K562 (cell line): ENCODE measurements at regions not wholly inside any gene's neighbourhood (a gene's known extent, or its start where the extent isn't known, plus 50 kb on each side); places are given as distances from the start of the nearest gene placed in this dataset.
A peak's percentile ranks its signal among the peaks of the same experiment; 100 is the strongest.

Experiments used
- ATAC-seq: fragments of 200-7000 bp; cut with Tn5 transposase; 3 replicates; pipeline ENCODE4 v1.9.1; 2020; ENCODE audit warnings: moderate library complexity
- BruUV-seq: library from RNA; stranded (reverse); fragments of 400-500 nt; replicated peaks from 2 replicates; lab custom pipeline; 2021; lab: Mats Ljungman, UMichigan
- CTCF ChIA-PET: fragments of 300-600 bp; formaldehyde crosslinking; extraction: SDS; loops from one replicate; lab custom pipeline; 2021; ENCODE audit warnings: low intra/inter-chr PET ratio; lab: Yijun Ruan, JAX
- POLR2A ChIA-PET: fragments of 300-600, 350-650 bp; sonication (Branson Sonifier 250); formaldehyde crosslinking; extraction: SDS; loops from one replicate; lab custom pipeline; 2021; ENCODE audit warnings: antibody characterized with exemption, inconsistent platforms; lab: Yijun Ruan, JAX
- DNase-seq, 4 experiments: peaks; one replicate each; pipeline versions ENCODE4 v3.0.0 to v3.0.0-alpha.2; 2011 to 2018; ENCODE audit warnings: low spot score in 3 of 4, mixed read lengths in 3 of 4; ENCODE audit errors: extremely low read depth in 1 of 4
- FAIRE-seq: peaks from 2 replicates; lab custom pipeline; 2011; peaks lifted over from hg19 to GRCh38; lab: Jason Lieb, UNC
- H2AFZ ChIP-seq: 2 replicates; pipeline ENCODE4 v1.6.0; 2011; ENCODE audit warnings: low read depth, low read length, control low read depth, inconsistent platforms
- H3K27ac ChIP-seq: fragments of 200-600 bp; 3 replicates; pipeline ENCODE4 v1.8.0; 2011; ENCODE audit warnings: low read depth, mild to moderate bottlenecking, control low read depth, inconsistent platforms, low read length, moderate library complexity, mixed read lengths; ENCODE audit errors: extremely low read depth
- H3K27me3 ChIP-seq, 2 experiments: fragments of 300-600 bp in 1 of 2; 2 replicates in 1 of 2; 3 replicates in 1 of 2; pipeline versions ENCODE4 v1.6.0 to v1.8.0; 2011; ENCODE audit warnings: inconsistent platforms in 2 of 2, low read length in 2 of 2, mild to moderate bottlenecking in 1 of 2, mixed read lengths in 1 of 2, moderate library complexity in 1 of 2; ENCODE audit not compliant: control insufficient read depth in 2 of 2, insufficient read depth in 2 of 2
- H3K36me3 ChIP-seq: fragments of 300-600 bp; 3 replicates; pipeline ENCODE4 v1.8.0; 2011; ENCODE audit warnings: mild to moderate bottlenecking, low read length, inconsistent platforms; ENCODE audit not compliant: control insufficient read depth, insufficient read depth
- H3K4me1 ChIP-seq, 2 experiments: fragments of 200-600 bp in 1 of 2; replicated peaks in 1 of 2; 2 replicates in 1 of 2; 3 replicates in 1 of 2; pipeline versions ENCODE4 v1.5.1 to v1.8.0; 2011; ENCODE audit warnings: inconsistent platforms in 2 of 2, low read length in 2 of 2, mild to moderate bottlenecking in 1 of 2, mixed read lengths in 1 of 2, moderate library complexity in 1 of 2; ENCODE audit not compliant: control insufficient read depth in 2 of 2, insufficient read depth in 2 of 2
- H3K4me2 ChIP-seq: 2 replicates; pipeline ENCODE4 v1.6.1; 2011; ENCODE audit warnings: low read length, control low read depth, inconsistent platforms, mixed read lengths; ENCODE audit not compliant: insufficient read depth
- H3K4me3 ChIP-seq: fragments of 200-600 bp; sonication (generic), shearing (Covaris generic); 2 replicates; pipeline ENCODE4 v1.5.1; 2016; ENCODE audit warnings: control low read depth, inconsistent platforms
- H3K79me2 ChIP-seq: fragments of 200-600 bp; 3 replicates; pipeline ENCODE4 v1.8.0; 2011; ENCODE audit warnings: low read length, inconsistent platforms; ENCODE audit not compliant: control insufficient read depth, insufficient read depth
- H3K9ac ChIP-seq, 2 experiments: 2 replicates each; pipeline versions ENCODE4 v1.6.0 to v1.6.1; 2011; ENCODE audit warnings: low read depth in 2 of 2, low read length in 2 of 2, control low read depth in 1 of 2, inconsistent platforms in 1 of 2, mild to moderate bottlenecking in 1 of 2, mixed read lengths in 1 of 2; ENCODE audit not compliant: insufficient read depth in 1 of 2
- H3K9me1 ChIP-seq: one replicate; pipeline ENCODE4 v1.6.0; 2011; ENCODE audit warnings: inconsistent platforms, mild to moderate bottlenecking, low read length, moderate library complexity; ENCODE audit not compliant: control insufficient read depth, insufficient read depth
- H3K9me3 ChIP-seq: replicated peaks from 2 replicates; pipeline ENCODE4 v1.5.1; 2011; ENCODE audit warnings: low read depth, low read length, inconsistent platforms; ENCODE audit not compliant: control insufficient read depth, insufficient read depth
- H4K20me1 ChIP-seq: replicated peaks from 2 replicates; pipeline ENCODE4 v1.6.1; 2011; ENCODE audit warnings: low read length, inconsistent platforms, mixed read lengths; ENCODE audit not compliant: control insufficient read depth, insufficient read depth
- ESRRA ChIP-seq: fragments of 450-650 bp; IDR thresholded peaks from 2 replicates; pipeline ENCODE4 v1.6.1; 2014; ENCODE audit warnings: low read depth, mild to moderate bottlenecking, moderate library complexity, borderline replicate concordance
- POLR2AphosphoS5 ChIP-seq: IDR thresholded peaks from 2 replicates; pipeline ENCODE4 v1.6.1; 2011; ENCODE audit warnings: mild to moderate bottlenecking, low read depth, low read length, moderate library complexity; ENCODE audit not compliant: control insufficient read depth, insufficient read depth
- RAD21 ChIP-seq, 2 experiments: fragments of 250-450 bp in 1 of 2; fragments of 450-650 bp in 1 of 2; sonication (Bioruptor Pico) in 1 of 2; formaldehyde crosslinking in 1 of 2; IDR thresholded peaks in 1 of 2; conservative IDR thresholded peaks in 1 of 2; 2 replicates each; pipeline versions ENCODE4 v1.4.0 to v1.8.0; 2020 to 2022; ENCODE audit warnings: mild to moderate bottlenecking in 2 of 2, moderate library complexity in 1 of 2
- RBBP5 ChIP-seq: fragments of 200-600 bp; sonication (generic); IDR thresholded peaks from 2 replicates; pipeline ENCODE4 v1.6.1; 2012; ENCODE audit warnings: borderline replicate concordance, mild to moderate bottlenecking, low read length, control low read depth, inconsistent platforms; ENCODE audit not compliant: insufficient read depth, poor library complexity, severe bottlenecking
- SMARCA4 ChIP-seq: fragments of 450-650 bp; IDR thresholded peaks from 2 replicates; pipeline ENCODE4 v1.6.1; 2016
- SMC3 ChIP-seq: conservative IDR thresholded peaks from 2 replicates; pipeline ENCODE4 v1.6.1; 2011; ENCODE audit warnings: low read depth, low read length, improper control_type of control experiment; ENCODE audit not compliant: insufficient read depth
- YY1 ChIP-seq, 3 experiments: IDR thresholded peaks; 2 replicates each; pipeline ENCODE4 v1.6.1; 2011; ENCODE audit warnings: low read length in 2 of 3, mild to moderate bottlenecking in 2 of 3, moderate library complexity in 2 of 3, borderline replicate concordance in 1 of 3, control low read depth in 1 of 3, low read depth in 1 of 3; ENCODE audit not compliant: insufficient read depth in 3 of 3, insufficient replicate concordance in 2 of 3, control insufficient read depth in 1 of 3, insufficient read length in 1 of 3; ENCODE audit errors: extremely low read depth in 1 of 3
- ZNF316 ChIP-seq: fragments of 450-650 bp; IDR thresholded peaks from 2 replicates; pipeline ENCODE4 v1.6.1; 2016
- ZNF707 ChIP-seq: fragments of 250-450 bp; sonication (Bioruptor Pico); conservative IDR thresholded peaks from 2 replicates; pipeline ENCODE4 v1.8.0; 2022; ENCODE audit warnings: inconsistent platforms, mild to moderate bottlenecking, moderate library complexity
- ZNF75A ChIP-seq: fragments of 450-650 bp; formaldehyde crosslinking; IDR thresholded peaks from 2 replicates; pipeline ENCODE4 v1.4.0; 2020; ENCODE audit warnings: mild to moderate bottlenecking
- WGBS: fragments of 100-300 bp; shearing (Covaris generic); methylation state at CpG from one replicate; pipeline ENCODE4 v1.1.6; 2016; ENCODE audit warnings: low coverage, mixed read lengths; ENCODE audit not compliant: insufficient coverage; ENCODE audit errors: missing lambda C conversion rate; 5-methylcytosine and 5-hydroxymethylcytosine counted together
- in situ Hi-C: fragments of 300-500 bp; cut with MboI; formaldehyde crosslinking; loops from 4 replicates; pipeline ENCODE4 v1.15.0; 2018; ENCODE audit warnings: inconsistent platforms, mixed read lengths
- intact Hi-C: fragments of 100-400 bp; cut with micrococcal nuclease; formaldehyde crosslinking; loops from 2 replicates; pipeline ENCODE4 v1.14.2; 2022

DNA sequence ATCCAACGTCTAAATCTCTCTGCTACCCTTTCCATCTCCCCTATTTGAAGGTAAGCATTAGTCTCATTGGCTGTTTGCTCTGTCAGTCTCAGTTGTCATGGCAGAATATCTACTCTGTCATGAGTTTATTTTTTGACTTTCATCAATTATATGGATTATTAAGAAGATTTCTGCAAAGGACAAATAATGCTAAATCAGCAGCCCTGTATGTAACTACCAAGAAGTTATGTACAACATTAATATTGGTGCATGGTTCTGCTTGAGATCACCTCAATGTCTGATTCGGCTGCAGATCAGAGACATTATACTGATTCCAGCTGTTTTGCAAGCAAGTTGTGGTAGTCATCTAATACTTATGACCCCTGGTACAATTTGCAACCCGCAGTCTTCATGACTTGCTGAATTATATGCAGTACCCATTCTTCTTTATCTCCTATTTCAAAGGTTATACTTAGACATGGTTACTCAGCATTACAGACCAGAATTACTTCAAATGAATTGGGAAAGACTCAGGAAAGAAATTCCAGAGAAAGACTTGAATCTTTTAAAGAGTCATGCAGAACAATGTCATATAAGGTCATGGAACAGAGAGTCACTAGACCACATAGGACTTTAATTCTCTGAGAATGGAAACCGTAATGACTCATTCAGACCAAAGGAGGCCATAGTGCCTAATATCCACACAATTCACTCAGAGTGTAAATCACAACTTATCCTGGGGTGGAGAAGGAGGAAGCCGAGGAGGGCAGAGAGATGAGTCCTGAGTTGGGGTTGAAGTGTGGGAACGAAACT is 201.4 kb downstream of the IBTK start:
- TF ChIP-seq ZNF707 (no peak), ZNF316 (0 out of 2 replicates have a peak, but pooled peaks have one; percentile 15)
- no TSS peak for BruUV-seq
- H3K27me3 ChIP-seq: no peaks in the 10 kb centered on the region
- H3K36me3 ChIP-seq: no peaks in the 10 kb centered on the region
- ChIA-PET POLR2A (no interaction called here), CTCF (no interaction called here)
- WGBS: 0% methylated on average over 6 of the region's 6 CpGs
- no peaks in the 10 kb centered on the region for H3K4me1 ChIP-seq
- ATAC-seq (no peak), DNase-seq (no peak), FAIRE-seq (no peak)
- H3K27ac ChIP-seq: no peak overlapping the region
- no peaks in the 10 kb centered on the region for H4K20me1 ChIP-seq
- in situ Hi-C loops: no loop called here
- no peaks in the 10 kb centered on the region for H3K9me1 ChIP-seq
- H3K4me3 ChIP-seq: no peak overlapping the region
- no peak overlapping the region for H3K9ac ChIP-seq
- no peak overlapping the region for H2AFZ ChIP-seq
- no peaks in the 10 kb centered on the region for H3K9me3 ChIP-seq
- H3K79me2 ChIP-seq: no peaks in the 10 kb centered on the region
- intact Hi-C loops: no loop called here
- H3K4me2 ChIP-seq: no peak overlapping the region

DNA sequence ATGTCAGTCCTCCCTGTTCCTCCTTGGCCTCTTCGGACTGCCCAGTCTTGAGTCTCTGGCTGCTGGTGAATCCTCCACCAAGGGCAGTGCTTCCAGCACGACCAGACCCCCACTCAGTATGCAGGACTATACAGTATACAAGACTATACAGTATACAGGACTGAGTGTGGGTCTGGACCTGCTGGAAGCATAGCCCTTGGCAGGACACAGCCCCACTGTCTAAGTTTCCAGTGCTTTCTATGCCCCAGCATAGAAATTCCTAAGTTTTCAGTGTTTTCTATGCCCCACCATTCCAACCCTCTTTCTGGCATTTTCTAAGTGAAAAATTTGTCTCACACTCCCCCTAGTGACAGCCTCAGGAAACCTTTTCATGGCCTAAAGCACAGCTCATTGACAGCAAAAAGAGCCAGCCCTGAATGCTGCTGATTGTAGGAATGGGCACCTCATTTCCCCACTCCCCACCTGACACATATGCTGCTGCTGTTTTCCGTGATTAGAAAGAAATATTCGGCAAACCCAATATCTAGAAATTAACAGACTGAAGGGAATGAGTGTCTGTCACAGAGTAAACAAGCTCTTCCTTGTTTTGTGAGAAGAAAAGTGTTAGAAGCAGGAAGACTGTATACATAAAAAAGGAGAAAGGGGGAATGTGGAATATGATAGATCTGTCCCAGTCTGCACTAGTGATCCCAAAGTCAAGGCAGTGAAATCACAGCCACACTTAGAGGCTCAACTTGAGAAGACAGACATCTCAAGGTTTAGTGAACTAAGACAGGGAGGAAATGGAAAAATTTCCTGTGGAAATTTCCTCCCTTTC is 206.9 kb downstream of the IBTK start:
- H3K4me1 ChIP-seq: no peaks in the 10 kb centered on the region
- ChIA-PET CTCF (interaction anchor here (0.6 kb wide), 2 partner anchors 16 to 1905 kb away, joined by 3 read pairs; no protein-coding TSS in a partner anchor), POLR2A (interaction anchor here (1.0 kb wide), 1 partner anchor 21 kb away, joined by 3 read pairs; no protein-coding TSS in a partner anchor)
- H3K36me3 ChIP-seq: no peaks in the 10 kb centered on the region
- H3K4me2 ChIP-seq: no peak overlapping the region
- intact Hi-C loops (no loop called here), in situ Hi-C loops (no loop called here)
- no peaks in the 10 kb centered on the region for H3K9me3 ChIP-seq
- no peak overlapping the region for H3K9ac ChIP-seq
- peak in 2 of 4 experiments; percentile 19 to 37 for DNase-seq
- peak overlapping the region; percentile 55; the same call in 1 of the 2 replicates for H2AFZ ChIP-seq
- H3K4me3 ChIP-seq: no peak overlapping the region
- H3K9me1 ChIP-seq: no peaks in the 10 kb centered on the region
- H3K27me3 ChIP-seq: no peaks in the 10 kb centered on the region
- H3K79me2 ChIP-seq: no peaks in the 10 kb centered on the region
- BruUV-seq: no TSS peak
- H3K27ac ChIP-seq: no peak overlapping the region
- ATAC-seq: peak; percentile 88
- WGBS: 0% methylated on average over 4 of the region's 4 CpGs
- no peaks in the 10 kb centered on the region for H4K20me1 ChIP-seq
- peak; percentile 72 for FAIRE-seq
- TF ChIP-seq SMARCA4: no peak
- TF ChIP-seq RAD21 (CRISPR knock-in tag; conservative IDR thresholded peaks at IDR 0.05 in 1 of 2, IDR thresholded peaks at IDR 0.05 in 1 of 2): peak; percentile 52 to 59
- TF ChIP-seq SMC3: peak; percentile 43
- TF ChIP-seq ESRRA: no peak
- TF ChIP-seq POLR2AphosphoS5: no peak
- no peak for TF ChIP-seq YY1 (IDR thresholded peaks at IDR 0.05; ENCODE audit: borderline replicate concordance in 1 of 3, control insufficient read depth in 1 of 3, extremely low read depth in 1 of 3, insufficient read depth in 3 of 3, insufficient read length in 1 of 3, insufficient replicate concordance in 2 of 3, low read depth in 1 of 3, low read length in 2 of 3)
- TF ChIP-seq ZNF75A (CRISPR knock-in tag): no peak
- no peak for TF ChIP-seq RBBP5
